ENCODE measurements at regions not wholly inside any gene's neighbourhood (a gene's known extent, or its start where the extent isn't known, plus 50 kb on each side); places are given as distances from the start of the nearest gene placed in this dataset.

DNA sequence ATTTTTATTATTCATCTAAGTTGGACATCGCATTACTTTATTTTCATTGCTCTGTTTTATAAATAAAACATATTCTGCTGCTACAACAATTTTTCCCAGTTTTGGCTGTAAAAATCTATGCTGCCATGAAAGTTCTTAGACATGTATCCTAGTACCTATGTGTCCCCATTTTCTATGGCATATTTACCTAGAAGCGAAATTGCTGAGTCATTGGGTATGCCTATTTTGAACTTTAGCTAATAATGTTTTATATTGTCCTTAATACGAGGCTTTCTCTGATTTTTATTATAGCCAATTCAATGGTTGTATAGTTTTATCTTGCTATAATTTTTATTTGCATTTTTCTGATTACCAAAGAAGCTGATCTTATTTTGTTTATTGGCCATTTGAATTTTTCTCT is 110.5 kb upstream of the DPP10 start:
- H3K27me3 Mint-ChIP-seq (ENCODE audit: low read depth), result peaks cover 2% of the 10 kb centered on the region
- H3K4me3 Mint-ChIP-seq, result no peak overlapping the region
- DNase-seq (ENCODE audit: low spot score in 2 of 2, unreplicated experiment in 2 of 2), result no peak
- TF ChIP-seq, protein P1, sequence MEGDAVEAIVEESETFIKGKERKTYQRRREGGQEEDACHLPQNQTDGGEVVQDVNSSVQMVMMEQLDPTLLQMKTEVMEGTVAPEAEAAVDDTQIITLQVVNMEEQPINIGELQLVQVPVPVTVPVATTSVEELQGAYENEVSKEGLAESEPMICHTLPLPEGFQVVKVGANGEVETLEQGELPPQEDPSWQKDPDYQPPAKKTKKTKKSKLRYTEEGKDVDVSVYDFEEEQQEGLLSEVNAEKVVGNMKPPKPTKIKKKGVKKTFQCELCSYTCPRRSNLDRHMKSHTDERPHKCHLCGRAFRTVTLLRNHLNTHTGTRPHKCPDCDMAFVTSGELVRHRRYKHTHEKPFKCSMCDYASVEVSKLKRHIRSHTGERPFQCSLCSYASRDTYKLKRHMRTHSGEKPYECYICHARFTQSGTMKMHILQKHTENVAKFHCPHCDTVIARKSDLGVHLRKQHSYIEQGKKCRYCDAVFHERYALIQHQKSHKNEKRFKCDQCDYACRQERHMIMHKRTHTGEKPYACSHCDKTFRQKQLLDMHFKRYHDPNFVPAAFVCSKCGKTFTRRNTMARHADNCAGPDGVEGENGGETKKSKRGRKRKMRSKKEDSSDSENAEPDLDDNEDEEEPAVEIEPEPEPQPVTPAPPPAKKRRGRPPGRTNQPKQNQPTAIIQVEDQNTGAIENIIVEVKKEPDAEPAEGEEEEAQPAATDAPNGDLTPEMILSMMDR (IDR thresholded peaks at IDR 0.05; ENCODE audit: unreplicated experiment), result no peak
- no peaks in the 10 kb centered on the region for H3K4me1 Mint-ChIP-seq
- H3K9me3 Mint-ChIP-seq, result peaks cover 4% of the 10 kb centered on the region
- H3K36me3 Mint-ChIP-seq, result no peaks in the 10 kb centered on the region
- H3K27ac Mint-ChIP-seq, result no peak overlapping the region

DNA sequence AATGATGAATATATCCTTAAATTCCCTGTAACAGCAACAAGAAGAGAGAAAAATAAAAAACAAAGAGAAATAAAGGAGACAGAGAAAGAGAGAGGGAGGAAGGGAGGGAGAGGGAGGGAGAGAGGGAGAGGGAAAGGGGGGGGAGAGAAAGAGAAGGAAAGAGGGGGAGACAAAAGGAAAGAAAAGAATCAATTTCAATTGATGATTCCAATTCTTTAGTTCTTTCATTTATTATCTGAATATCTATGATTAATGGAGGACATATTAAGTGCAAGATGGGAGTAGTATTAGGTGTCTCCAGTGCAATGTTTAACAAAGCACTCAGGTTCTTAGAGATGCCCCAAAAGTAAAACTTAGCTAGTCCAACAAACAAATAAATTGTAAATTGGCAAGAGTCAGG is 97.2 kb upstream of the DPP10 start:
- DNase-seq (ENCODE audit: low spot score in 2 of 2, unreplicated experiment in 2 of 2), result no peak
- Mint-ChIP-seq H3K4me3 (no peak overlapping the region), H3K9me3 (no peaks in the 10 kb centered on the region), H3K27me3 (ENCODE audit: low read depth) (peaks cover 3% of the 10 kb centered on the region), H3K27ac (no peak overlapping the region), H3K36me3 (no peaks in the 10 kb centered on the region), H3K4me1 (no peaks in the 10 kb centered on the region)
- TF ChIP-seq, protein P1 (IDR thresholded peaks at IDR 0.05; ENCODE audit: unreplicated experiment), result no peak

DNA sequence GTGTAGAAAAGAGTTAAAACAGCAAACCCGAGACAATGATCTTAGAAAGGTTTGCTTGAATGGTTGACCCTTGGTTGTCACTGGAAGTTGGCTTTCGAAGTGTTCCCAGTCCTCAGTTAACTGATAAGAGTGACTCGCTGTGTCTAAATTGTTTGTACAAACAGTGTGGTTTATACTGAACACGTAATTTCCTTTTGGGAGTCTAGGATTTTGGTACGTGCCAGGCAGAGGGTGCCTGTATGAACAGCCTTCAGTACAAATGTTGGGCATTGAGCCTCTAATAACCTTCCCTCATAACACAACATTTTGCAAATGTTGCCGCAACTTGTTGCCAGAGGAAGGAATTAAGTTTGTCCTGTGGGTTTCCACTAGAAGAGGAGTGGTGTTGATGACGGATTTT is 95.8 kb upstream of the DPP10 start:
- Mint-ChIP-seq H3K4me1 (no peaks in the 10 kb centered on the region), H3K36me3 (no peaks in the 10 kb centered on the region), H3K27ac (no peak overlapping the region), H3K9me3 (peaks cover 6% of the 10 kb centered on the region), H3K4me3 (no peak overlapping the region), H3K27me3 (ENCODE audit: low read depth) (peaks cover 3% of the 10 kb centered on the region)
- TF ChIP-seq, protein P1 (IDR thresholded peaks at IDR 0.05; ENCODE audit: unreplicated experiment), result no peak
- no peak for DNase-seq (ENCODE audit: low spot score in 2 of 2, unreplicated experiment in 2 of 2)

- no peak overlapping the region for H3K27ac Mint-ChIP-seq
- no peaks in the 10 kb centered on the region for H3K4me1 Mint-ChIP-seq
These were observed 92.2 kb upstream of the DPP10 start for GRCh38 chr2:114350186-114350725.

DNA sequence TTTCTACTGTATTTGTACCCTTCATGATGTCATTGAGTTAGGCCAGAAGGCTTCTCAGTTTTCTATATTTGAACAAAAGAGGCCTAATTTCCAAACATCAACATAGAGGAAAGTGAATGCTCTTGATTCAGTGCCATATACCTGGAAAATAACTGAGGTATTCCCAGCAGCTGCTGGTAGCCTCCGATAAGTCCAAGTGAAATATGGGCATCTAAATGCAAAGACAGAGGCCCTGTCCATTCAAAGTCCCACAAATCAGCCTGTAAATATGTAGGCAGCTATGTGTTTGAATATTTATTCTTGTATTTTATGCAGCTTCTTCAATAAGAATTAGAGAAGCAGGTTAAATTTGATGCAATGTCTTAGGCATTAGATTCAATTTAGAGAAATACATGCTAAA is 89.5 kb upstream of the DPP10 start:
- no peak overlapping the region for H3K4me3 Mint-ChIP-seq
- TF ChIP-seq, protein P1 (IDR thresholded peaks at IDR 0.05; ENCODE audit: unreplicated experiment), result no peak
- H3K27me3 Mint-ChIP-seq (ENCODE audit: low read depth), result no peaks in the 10 kb centered on the region
- DNase-seq (ENCODE audit: low spot score in 2 of 2, unreplicated experiment in 2 of 2), result no peak
- no peak overlapping the region for H3K27ac Mint-ChIP-seq
- no peaks in the 10 kb centered on the region for H3K4me1 Mint-ChIP-seq
- no peaks in the 10 kb centered on the region for H3K36me3 Mint-ChIP-seq
- H3K9me3 Mint-ChIP-seq, result peaks cover 6% of the 10 kb centered on the region

More at GRCh38 chr2:114350186-114350725, 92.2 kb upstream of the DPP10 start:
- H3K36me3 Mint-ChIP-seq, result no peaks in the 10 kb centered on the region
- no peak overlapping the region for H3K4me3 Mint-ChIP-seq
- H3K27me3 Mint-ChIP-seq (ENCODE audit: low read depth), result peaks cover 2% of the 10 kb centered on the region
- peaks cover 6% of the 10 kb centered on the region for H3K9me3 Mint-ChIP-seq
- TF ChIP-seq, protein P1 (IDR thresholded peaks at IDR 0.05; ENCODE audit: unreplicated experiment), result no peak
- no peak for DNase-seq (ENCODE audit: low spot score in 2 of 2, unreplicated experiment in 2 of 2)

GRCh38 chr2:114354199-114354598 is 88.2 kb upstream of the DPP10 start:
- H3K36me3 Mint-ChIP-seq, result no peaks in the 10 kb centered on the region
- no peak overlapping the region for H3K4me3 Mint-ChIP-seq
- H3K27ac Mint-ChIP-seq, result no peak overlapping the region
- peaks cover 9% of the 10 kb centered on the region for H3K9me3 Mint-ChIP-seq
- TF ChIP-seq, protein P1 (IDR thresholded peaks at IDR 0.05; ENCODE audit: unreplicated experiment), result no peak
- DNase-seq (ENCODE audit: low spot score in 2 of 2, unreplicated experiment in 2 of 2), result no peak
- H3K27me3 Mint-ChIP-seq (ENCODE audit: low read depth), result no peaks in the 10 kb centered on the region
- no peaks in the 10 kb centered on the region for H3K4me1 Mint-ChIP-seq

Data from mesothelial cell of epicardium (in vitro differentiated cells).